ENCODE measurements at regions not wholly inside any gene's neighbourhood (a gene's known extent, or its start where the extent isn't known, plus 50 kb on each side); places are given as distances from the start of the nearest gene placed in this dataset.

DNA sequence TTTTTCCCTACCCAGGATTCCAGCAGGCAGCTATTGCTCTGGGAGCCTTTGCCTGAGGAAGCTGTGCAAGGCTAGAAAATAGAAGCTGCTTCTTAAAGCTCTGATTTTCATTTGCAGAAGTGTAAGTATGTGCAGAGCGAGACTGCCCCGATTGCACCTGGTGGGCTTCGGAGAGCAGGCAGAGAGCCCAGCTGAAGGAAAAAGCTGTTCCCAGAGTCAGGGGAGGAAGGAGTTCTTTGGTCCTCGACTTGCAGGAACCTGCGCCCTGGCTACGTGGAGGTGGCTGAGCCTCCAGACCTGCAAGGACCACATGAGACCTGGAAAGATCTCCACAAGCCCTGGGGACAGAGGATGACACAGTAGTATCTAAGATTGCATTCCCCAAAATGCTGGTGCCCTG is 235.0 kb upstream of the ARGLU1 start:
- TF ChIP-seq, protein P1, sequence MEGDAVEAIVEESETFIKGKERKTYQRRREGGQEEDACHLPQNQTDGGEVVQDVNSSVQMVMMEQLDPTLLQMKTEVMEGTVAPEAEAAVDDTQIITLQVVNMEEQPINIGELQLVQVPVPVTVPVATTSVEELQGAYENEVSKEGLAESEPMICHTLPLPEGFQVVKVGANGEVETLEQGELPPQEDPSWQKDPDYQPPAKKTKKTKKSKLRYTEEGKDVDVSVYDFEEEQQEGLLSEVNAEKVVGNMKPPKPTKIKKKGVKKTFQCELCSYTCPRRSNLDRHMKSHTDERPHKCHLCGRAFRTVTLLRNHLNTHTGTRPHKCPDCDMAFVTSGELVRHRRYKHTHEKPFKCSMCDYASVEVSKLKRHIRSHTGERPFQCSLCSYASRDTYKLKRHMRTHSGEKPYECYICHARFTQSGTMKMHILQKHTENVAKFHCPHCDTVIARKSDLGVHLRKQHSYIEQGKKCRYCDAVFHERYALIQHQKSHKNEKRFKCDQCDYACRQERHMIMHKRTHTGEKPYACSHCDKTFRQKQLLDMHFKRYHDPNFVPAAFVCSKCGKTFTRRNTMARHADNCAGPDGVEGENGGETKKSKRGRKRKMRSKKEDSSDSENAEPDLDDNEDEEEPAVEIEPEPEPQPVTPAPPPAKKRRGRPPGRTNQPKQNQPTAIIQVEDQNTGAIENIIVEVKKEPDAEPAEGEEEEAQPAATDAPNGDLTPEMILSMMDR (IDR thresholded peaks at IDR 0.05; ENCODE audit: unreplicated experiment) = no peak
- no TSS peak for BruUV-seq (replicated peaks)
- no peak overlapping the region for H3K4me3 Mint-ChIP-seq (ENCODE audit: unreplicated experiment)
- H3K4me1 Mint-ChIP-seq (ENCODE audit: insufficient read depth, unreplicated experiment) = no peaks in the 10 kb centered on the region
- intact Hi-C loops (cut with micrococcal nuclease) = no loop called here
- no peaks in the 10 kb centered on the region for H3K9me3 Mint-ChIP-seq (ENCODE audit: unreplicated experiment)
- no peaks in the 10 kb centered on the region for H3K27me3 Mint-ChIP-seq (ENCODE audit: insufficient read depth, unreplicated experiment)
- no peaks in the 10 kb centered on the region for H3K36me3 Mint-ChIP-seq (ENCODE audit: insufficient read depth, unreplicated experiment)
- DNase-seq (ENCODE audit: unreplicated experiment) = no peak
- ChIA-PET CTCF (interaction anchor here (0.6 to 1.1 kb wide), 2 partner anchors 99 to 183 kb away, joined by 3 read pairs; no protein-coding TSS in a partner anchor), POLR2A (no interaction called here)
- no peak overlapping the region for H3K27ac Mint-ChIP-seq (ENCODE audit: low read depth, unreplicated experiment)

DNA sequence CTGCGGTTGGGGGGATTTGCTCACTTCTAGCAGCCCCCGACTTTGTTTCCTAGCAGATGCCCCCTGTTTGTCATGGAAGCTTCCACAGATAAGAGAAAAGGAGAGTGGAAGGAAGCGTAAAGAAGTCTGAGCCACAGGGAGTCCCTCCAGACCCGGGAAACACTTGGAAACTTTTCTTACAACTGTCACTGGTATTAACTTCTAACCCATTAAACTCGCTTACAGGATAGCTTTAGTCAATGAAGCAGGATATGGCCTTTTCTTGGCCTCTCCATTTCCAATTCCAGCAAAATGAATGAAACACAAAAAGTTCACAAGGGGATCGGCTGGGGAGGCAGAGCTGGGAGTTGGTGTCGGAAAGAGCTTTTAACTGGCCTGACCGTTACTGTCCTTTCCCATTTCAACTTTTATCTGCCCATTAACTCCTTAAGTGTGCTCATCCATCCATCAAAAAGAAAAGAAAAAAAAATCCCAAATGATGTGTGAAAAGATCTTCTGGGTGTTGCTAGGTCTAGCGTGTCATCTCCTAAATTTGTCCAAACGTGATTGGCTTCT is 231.9 kb upstream of the ARGLU1 start:
- no peak for DNase-seq (ENCODE audit: unreplicated experiment)
- Mint-ChIP-seq H3K4me3 (ENCODE audit: unreplicated experiment) (no peak overlapping the region), H3K36me3 (ENCODE audit: insufficient read depth, unreplicated experiment) (no peaks in the 10 kb centered on the region), H3K4me1 (ENCODE audit: insufficient read depth, unreplicated experiment) (peaks cover 6% of the 10 kb centered on the region), H3K9me3 (ENCODE audit: unreplicated experiment) (no peaks in the 10 kb centered on the region), H3K27ac (ENCODE audit: low read depth, unreplicated experiment) (no peak overlapping the region), H3K27me3 (ENCODE audit: insufficient read depth, unreplicated experiment) (no peaks in the 10 kb centered on the region)
- TF ChIP-seq, protein P1 (IDR thresholded peaks at IDR 0.05; ENCODE audit: unreplicated experiment) = no peak
- ChIA-PET CTCF (interaction anchor here (0.6 kb wide), 1 partner anchor 90 kb away, joined by 3 read pairs; no protein-coding TSS in a partner anchor), POLR2A (no interaction called here)
- BruUV-seq (replicated peaks) = no TSS peak
- intact Hi-C loops (cut with micrococcal nuclease) = no loop called here

DNA sequence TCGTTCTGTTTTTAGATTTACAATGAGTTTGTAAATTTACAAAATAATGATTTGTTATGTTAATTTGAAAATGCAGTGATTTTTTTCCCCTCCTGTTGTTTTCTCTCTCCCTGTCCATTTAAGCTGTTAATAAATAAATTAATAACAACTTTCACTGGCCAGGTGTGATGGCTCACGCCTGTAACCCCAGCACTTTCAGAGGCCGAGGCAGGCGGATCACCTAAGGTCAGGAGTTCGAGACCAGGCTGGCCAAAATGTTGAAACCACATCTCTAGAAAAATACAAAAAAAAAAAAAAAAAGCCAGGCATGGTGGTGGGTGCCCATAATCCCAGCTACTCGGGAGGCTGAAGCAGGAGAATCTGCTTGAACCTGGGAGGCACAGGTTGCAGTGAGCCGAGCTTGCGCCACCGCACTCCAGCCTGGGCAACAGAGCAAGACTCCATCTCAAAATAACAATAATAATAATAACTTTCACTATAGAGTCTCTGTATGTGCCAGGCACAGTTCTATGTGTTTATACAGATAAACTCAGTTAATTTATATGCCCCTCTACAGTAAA is 229.2 kb upstream of the ARGLU1 start:
- no peak overlapping the region for H3K27ac Mint-ChIP-seq (ENCODE audit: low read depth, unreplicated experiment)
- POLR2A ChIA-PET = no interaction called here
- no TSS peak for BruUV-seq (replicated peaks)
- intact Hi-C loops (cut with micrococcal nuclease) = no loop called here
- no peaks in the 10 kb centered on the region for H3K27me3 Mint-ChIP-seq (ENCODE audit: insufficient read depth, unreplicated experiment)
- H3K9me3 Mint-ChIP-seq (ENCODE audit: unreplicated experiment) = no peaks in the 10 kb centered on the region
- no peak overlapping the region for H3K4me3 Mint-ChIP-seq (ENCODE audit: unreplicated experiment)
- CTCF ChIA-PET = no interaction called here
- TF ChIP-seq, protein P1 (IDR thresholded peaks at IDR 0.05; ENCODE audit: unreplicated experiment) = no peak
- peaks cover 6% of the 10 kb centered on the region for H3K4me1 Mint-ChIP-seq (ENCODE audit: insufficient read depth, unreplicated experiment)
- DNase-seq (ENCODE audit: unreplicated experiment) = no peak
- no peaks in the 10 kb centered on the region for H3K36me3 Mint-ChIP-seq (ENCODE audit: insufficient read depth, unreplicated experiment)

DNA sequence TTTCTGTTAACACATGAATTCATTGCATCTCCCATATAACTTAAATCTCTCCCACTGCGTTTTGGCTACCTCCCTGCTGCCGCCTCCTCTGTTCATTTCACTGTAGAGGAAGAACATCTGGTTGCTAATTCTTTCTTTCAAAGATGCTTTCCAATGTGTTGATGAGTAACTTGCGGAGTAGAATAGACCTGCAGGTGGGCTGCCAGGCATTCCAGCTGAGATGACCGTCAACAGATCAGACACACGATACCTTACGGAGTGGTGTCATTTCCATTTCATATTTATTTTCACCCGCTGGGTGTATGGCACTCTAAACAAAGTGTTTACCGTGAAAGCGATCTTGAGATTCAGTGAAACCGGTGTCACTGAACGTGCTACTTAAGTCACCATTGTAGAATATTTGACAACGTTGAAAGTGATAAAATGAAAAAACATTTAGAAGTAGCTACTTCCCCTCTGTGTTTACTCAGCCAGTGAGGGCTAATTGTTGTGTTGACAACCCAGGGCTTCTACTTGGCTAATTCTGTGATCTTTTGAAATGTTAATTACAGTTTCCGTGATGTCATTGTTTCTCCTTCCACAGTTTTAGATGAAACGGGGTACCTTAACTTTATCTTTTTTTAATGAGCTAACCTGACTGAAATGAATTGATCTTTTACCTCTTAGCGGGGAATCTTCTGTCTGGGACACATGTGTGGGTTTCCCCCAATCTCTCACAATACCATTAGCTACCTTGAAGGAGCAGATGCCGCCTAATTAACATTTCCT is 228.5 kb upstream of the ARGLU1 start:
- no peak overlapping the region for H3K27ac Mint-ChIP-seq (ENCODE audit: low read depth, unreplicated experiment)
- ChIA-PET POLR2A (no interaction called here), CTCF (no interaction called here)
- intact Hi-C loops (cut with micrococcal nuclease) = no loop called here
- no peaks in the 10 kb centered on the region for H3K9me3 Mint-ChIP-seq (ENCODE audit: unreplicated experiment)
- no peak overlapping the region for H3K4me3 Mint-ChIP-seq (ENCODE audit: unreplicated experiment)
- no TSS peak for BruUV-seq (replicated peaks)
- no peaks in the 10 kb centered on the region for H3K36me3 Mint-ChIP-seq (ENCODE audit: insufficient read depth, unreplicated experiment)
- H3K27me3 Mint-ChIP-seq (ENCODE audit: insufficient read depth, unreplicated experiment) = no peaks in the 10 kb centered on the region
- TF ChIP-seq, protein P1 (IDR thresholded peaks at IDR 0.05; ENCODE audit: unreplicated experiment) = no peak
- peaks cover 6% of the 10 kb centered on the region for H3K4me1 Mint-ChIP-seq (ENCODE audit: insufficient read depth, unreplicated experiment)
- DNase-seq (ENCODE audit: unreplicated experiment) = no peak

Measured in MCF 10A (cell line).